ENCODE measurements at regions not wholly inside any gene's neighbourhood (a gene's known extent, or its start where the extent isn't known, plus 50 kb on each side); places are given as distances from the start of the nearest gene placed in this dataset.

DNA sequence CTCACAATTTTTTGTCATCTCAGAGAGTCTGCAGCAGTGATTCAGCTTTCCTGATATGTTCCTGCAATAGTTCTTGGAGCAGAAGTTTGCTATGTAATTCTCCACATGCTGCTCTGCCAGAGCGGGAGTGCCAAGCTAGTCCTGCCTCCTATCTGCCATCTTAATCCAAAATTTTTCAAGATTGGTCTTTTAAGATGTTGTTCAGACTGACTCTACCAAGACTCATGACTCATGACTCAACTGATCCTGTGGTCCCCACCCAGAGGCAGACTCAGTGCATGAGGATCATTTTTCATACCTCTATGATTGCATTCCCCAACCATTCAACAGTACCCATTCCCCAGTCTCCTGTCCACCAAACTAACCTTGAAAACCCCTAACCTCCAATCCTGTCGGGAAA is 470.8 kb downstream of the INHBA start:
- ATAC-seq (no peak), DNase-seq (no peak)
- H3K9me3 Mint-ChIP-seq (ENCODE audit: low read depth) = peaks cover 16% of the 10 kb centered on the region
- CTCF ChIA-PET = no interaction called here
- no peak overlapping the region for H3K27ac Mint-ChIP-seq
- no peaks in the 10 kb centered on the region for H3K27me3 Mint-ChIP-seq
- no peaks in the 10 kb centered on the region for H3K36me3 Mint-ChIP-seq
- H3K4me3 Mint-ChIP-seq = no peak overlapping the region
- H3K4me1 Mint-ChIP-seq = no peaks in the 10 kb centered on the region

GRCh38 chr7:41224063-41224763 is 478.7 kb downstream of the INHBA start:
- H3K4me1 Mint-ChIP-seq = no peaks in the 10 kb centered on the region
- CTCF ChIA-PET = no interaction called here
- no peaks in the 10 kb centered on the region for H3K27me3 Mint-ChIP-seq
- ATAC-seq (no peak), DNase-seq (no peak)
- H3K9me3 Mint-ChIP-seq (ENCODE audit: low read depth) = peaks cover 14% of the 10 kb centered on the region
- H3K4me3 Mint-ChIP-seq = no peak overlapping the region
- H3K27ac Mint-ChIP-seq = no peak overlapping the region
- H3K36me3 Mint-ChIP-seq = no peaks in the 10 kb centered on the region

DNA sequence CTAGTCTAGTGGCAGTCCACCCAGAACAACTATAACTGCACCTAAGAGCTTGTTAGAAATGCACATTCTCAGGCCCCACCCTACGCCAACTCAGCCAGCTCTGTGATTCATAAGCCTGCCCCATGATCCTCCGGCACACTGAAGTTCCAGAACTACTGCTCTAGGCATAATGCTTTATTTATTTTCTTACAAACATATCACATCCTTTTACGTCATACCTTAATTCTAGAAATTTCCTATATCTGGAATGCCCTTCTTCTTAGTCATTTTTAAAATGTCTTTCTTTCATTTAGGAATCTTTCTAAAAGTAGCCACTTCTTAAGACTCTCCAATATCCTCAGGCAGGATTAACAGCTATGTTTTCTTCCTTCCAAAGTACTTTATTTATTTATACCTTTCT is 480.1 kb downstream of the INHBA start:
- Mint-ChIP-seq H3K36me3 (no peaks in the 10 kb centered on the region), H3K27ac (no peak overlapping the region), H3K4me1 (no peaks in the 10 kb centered on the region), H3K27me3 (no peaks in the 10 kb centered on the region), H3K4me3 (no peak overlapping the region), H3K9me3 (ENCODE audit: low read depth) (peaks cover 8% of the 10 kb centered on the region)
- DNase-seq (no peak), ATAC-seq (no peak)
- CTCF ChIA-PET = no interaction called here

- H3K9me3 Mint-ChIP-seq (ENCODE audit: low read depth) = peaks cover 8% of the 10 kb centered on the region
- DNase-seq = no peak
- no peaks in the 10 kb centered on the region for H3K27me3 Mint-ChIP-seq
- ATAC-seq = no peak
- CTCF ChIA-PET = no interaction called here
- no peak overlapping the region for H3K27ac Mint-ChIP-seq
- no peaks in the 10 kb centered on the region for H3K36me3 Mint-ChIP-seq
- H3K4me1 Mint-ChIP-seq = no peaks in the 10 kb centered on the region
- H3K4me3 Mint-ChIP-seq = no peak overlapping the region
These were observed 482.6 kb downstream of the INHBA start for GRCh38 chr7:41220266-41220665.

DNA sequence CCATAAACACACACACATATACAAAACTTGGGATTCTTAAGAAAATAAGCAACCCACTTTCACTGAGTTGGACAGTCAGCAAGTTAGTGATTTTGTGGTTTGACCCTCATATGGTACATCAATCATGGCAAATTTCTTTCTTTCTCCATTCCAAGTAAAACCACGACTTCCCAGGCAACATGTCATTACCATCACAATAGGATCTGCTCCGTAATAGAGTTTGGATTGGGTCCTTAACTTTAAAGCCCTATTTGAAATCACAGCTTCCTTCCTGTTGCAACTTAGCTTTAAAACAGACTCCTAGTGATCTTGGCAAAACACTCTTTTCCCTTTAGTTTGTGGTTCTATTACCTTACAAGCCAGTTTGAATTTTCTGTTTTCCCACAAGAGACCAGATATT is 483.6 kb downstream of the INHBA start:
- ATAC-seq = no peak
- Mint-ChIP-seq H3K27me3 (no peaks in the 10 kb centered on the region), H3K9me3 (ENCODE audit: low read depth) (peaks cover 8% of the 10 kb centered on the region), H3K27ac (no peak overlapping the region), H3K36me3 (no peaks in the 10 kb centered on the region), H3K4me1 (no peaks in the 10 kb centered on the region), H3K4me3 (no peak overlapping the region)
- DNase-seq = no peak
- CTCF ChIA-PET = no interaction called here

- DNase-seq = no peak
- Mint-ChIP-seq H3K9me3 (ENCODE audit: low read depth) (peaks cover 6% of the 10 kb centered on the region), H3K4me3 (no peak overlapping the region), H3K4me1 (no peaks in the 10 kb centered on the region), H3K36me3 (no peaks in the 10 kb centered on the region), H3K27me3 (no peaks in the 10 kb centered on the region), H3K27ac (no peak overlapping the region)
- CTCF ChIA-PET = no interaction called here
- no peak for ATAC-seq
These were observed 485.6 kb downstream of the INHBA start for GRCh38 chr7:41217306-41217705.

DNA sequence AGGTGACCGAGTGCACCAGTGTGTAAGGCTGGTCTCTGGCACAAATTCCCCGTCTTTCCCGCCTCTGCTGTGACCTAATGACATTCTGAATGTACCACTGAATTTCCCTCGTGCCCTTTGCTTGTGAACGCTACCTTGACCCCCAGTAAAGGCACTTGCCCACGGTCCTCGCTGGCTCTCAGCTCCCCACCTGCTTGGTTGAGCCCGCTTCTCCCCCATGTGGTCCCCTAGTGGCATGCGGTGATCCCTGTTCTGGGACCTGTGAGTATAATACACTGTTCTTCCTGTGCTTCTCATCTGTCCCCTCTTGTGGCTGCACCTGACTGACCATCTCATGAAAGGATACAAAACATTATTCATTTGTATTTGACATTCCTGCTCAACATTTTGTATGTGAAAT is 495.7 kb downstream of the INHBA start:
- no peak for DNase-seq
- H3K9me3 Mint-ChIP-seq (ENCODE audit: low read depth) = peaks cover 4% of the 10 kb centered on the region
- no peak overlapping the region for H3K4me3 Mint-ChIP-seq
- CTCF ChIA-PET = no interaction called here
- no peak for ATAC-seq
- no peaks in the 10 kb centered on the region for H3K4me1 Mint-ChIP-seq
- H3K27ac Mint-ChIP-seq = no peak overlapping the region
- no peaks in the 10 kb centered on the region for H3K27me3 Mint-ChIP-seq
- H3K36me3 Mint-ChIP-seq = no peaks in the 10 kb centered on the region

DNA sequence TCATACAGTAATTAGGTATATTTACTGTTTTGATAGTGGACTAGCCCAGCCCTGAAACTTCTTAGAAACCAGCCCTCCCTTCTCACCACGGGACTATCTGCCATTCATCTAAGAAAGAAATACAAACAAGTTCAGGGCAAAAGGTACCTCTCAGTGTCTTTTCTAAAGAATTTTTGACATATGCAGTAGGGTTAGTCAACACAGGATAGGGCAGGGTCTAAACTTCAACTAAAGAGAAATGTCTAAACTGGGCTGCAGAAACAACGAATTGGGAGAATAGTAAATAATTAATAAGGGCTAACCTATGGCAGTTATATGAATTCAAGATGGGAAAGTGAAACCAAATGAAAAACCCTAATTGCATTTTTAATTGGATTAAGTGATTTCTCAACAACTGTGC is 496.6 kb downstream of the INHBA start:
- no peaks in the 10 kb centered on the region for H3K4me1 Mint-ChIP-seq

DNA sequence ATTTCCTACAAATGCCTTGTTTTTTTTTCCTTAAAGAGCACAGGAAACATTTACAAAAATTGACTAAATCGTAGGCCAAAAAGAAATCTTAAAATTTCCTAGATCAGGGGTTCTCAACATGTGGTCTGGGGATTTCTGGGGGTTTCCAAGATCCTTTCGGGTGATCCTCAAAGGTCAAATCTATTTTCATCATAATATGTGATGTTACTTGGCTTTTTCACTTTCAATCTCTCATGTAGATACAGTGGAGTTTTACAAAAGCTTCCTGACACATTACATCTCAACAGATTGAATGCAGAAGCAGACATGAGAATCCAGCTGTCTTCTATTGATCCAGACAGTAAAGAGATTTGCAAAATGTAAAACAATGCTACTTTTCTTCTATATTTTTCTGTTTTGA is 497.3 kb downstream of the INHBA start:
- Mint-ChIP-seq H3K9me3 (ENCODE audit: low read depth) (no peaks in the 10 kb centered on the region), H3K4me3 (no peak overlapping the region), H3K4me1 (no peaks in the 10 kb centered on the region), H3K27me3 (no peaks in the 10 kb centered on the region), H3K36me3 (no peaks in the 10 kb centered on the region), H3K27ac (no peak overlapping the region)
- no peak for ATAC-seq
- CTCF ChIA-PET = no interaction called here
- DNase-seq = no peak

More for the DNA sequence above, 496.6 kb downstream of the INHBA start:
- no peaks in the 10 kb centered on the region for H3K9me3 Mint-ChIP-seq (ENCODE audit: low read depth)
- CTCF ChIA-PET = no interaction called here
- H3K36me3 Mint-ChIP-seq = no peaks in the 10 kb centered on the region
- DNase-seq = no peak
- no peak overlapping the region for H3K27ac Mint-ChIP-seq
- no peaks in the 10 kb centered on the region for H3K27me3 Mint-ChIP-seq
- no peak for ATAC-seq
- no peak overlapping the region for H3K4me3 Mint-ChIP-seq

GRCh38 chr7:41203542-41203941 is 499.3 kb downstream of the INHBA start:
- Mint-ChIP-seq H3K27me3 (no peaks in the 10 kb centered on the region), H3K36me3 (no peaks in the 10 kb centered on the region), H3K9me3 (ENCODE audit: low read depth) (no peaks in the 10 kb centered on the region), H3K4me3 (no peak overlapping the region), H3K27ac (no peak overlapping the region), H3K4me1 (no peaks in the 10 kb centered on the region)
- DNase-seq (no peak), ATAC-seq (no peak)
- CTCF ChIA-PET = no interaction called here

- no peaks in the 10 kb centered on the region for H3K36me3 Mint-ChIP-seq
- no peak for DNase-seq
These were observed 501.9 kb downstream of the INHBA start for GRCh38 chr7:41201021-41201420.

GRCh38 chr7:41199136-41199535 is 503.8 kb downstream of the INHBA start:
- no peak overlapping the region for H3K4me3 Mint-ChIP-seq
- CTCF ChIA-PET = no interaction called here
- no peaks in the 10 kb centered on the region for H3K9me3 Mint-ChIP-seq (ENCODE audit: low read depth)
- ATAC-seq (no peak), DNase-seq (no peak)
- no peaks in the 10 kb centered on the region for H3K36me3 Mint-ChIP-seq
- H3K27ac Mint-ChIP-seq = no peak overlapping the region
- H3K27me3 Mint-ChIP-seq = no peaks in the 10 kb centered on the region
- no peaks in the 10 kb centered on the region for H3K4me1 Mint-ChIP-seq

More at GRCh38 chr7:41201021-41201420, 501.9 kb downstream of the INHBA start:
- CTCF ChIA-PET = no interaction called here
- H3K4me3 Mint-ChIP-seq = no peak overlapping the region
- no peak for ATAC-seq
- H3K4me1 Mint-ChIP-seq = no peaks in the 10 kb centered on the region
- no peaks in the 10 kb centered on the region for H3K27me3 Mint-ChIP-seq
- no peak overlapping the region for H3K27ac Mint-ChIP-seq
- no peaks in the 10 kb centered on the region for H3K9me3 Mint-ChIP-seq (ENCODE audit: low read depth)

DNA sequence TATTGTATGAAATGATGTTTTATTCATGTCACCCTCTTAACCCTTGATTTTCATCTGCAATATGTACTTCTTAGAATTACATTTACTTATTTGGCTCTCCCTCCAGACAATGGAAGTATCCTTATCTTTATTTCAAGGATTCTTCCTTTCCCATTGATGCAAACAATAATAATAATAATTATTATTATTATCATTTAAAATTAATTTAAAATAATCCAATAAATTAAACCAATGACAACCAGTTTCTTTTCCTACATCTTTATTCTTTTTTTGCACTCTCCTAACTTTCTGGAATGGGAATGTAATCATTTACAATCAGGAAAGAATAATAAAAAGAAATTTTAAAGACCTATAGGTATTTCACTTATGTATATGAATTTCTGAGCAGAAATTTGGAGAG is 504.4 kb downstream of the INHBA start:
- Mint-ChIP-seq H3K4me3 (no peak overlapping the region), H3K9me3 (ENCODE audit: low read depth) (no peaks in the 10 kb centered on the region), H3K27ac (no peak overlapping the region), H3K27me3 (no peaks in the 10 kb centered on the region), H3K36me3 (no peaks in the 10 kb centered on the region), H3K4me1 (no peaks in the 10 kb centered on the region)
- CTCF ChIA-PET = no interaction called here
- DNase-seq (no peak), ATAC-seq (no peak)

DNA sequence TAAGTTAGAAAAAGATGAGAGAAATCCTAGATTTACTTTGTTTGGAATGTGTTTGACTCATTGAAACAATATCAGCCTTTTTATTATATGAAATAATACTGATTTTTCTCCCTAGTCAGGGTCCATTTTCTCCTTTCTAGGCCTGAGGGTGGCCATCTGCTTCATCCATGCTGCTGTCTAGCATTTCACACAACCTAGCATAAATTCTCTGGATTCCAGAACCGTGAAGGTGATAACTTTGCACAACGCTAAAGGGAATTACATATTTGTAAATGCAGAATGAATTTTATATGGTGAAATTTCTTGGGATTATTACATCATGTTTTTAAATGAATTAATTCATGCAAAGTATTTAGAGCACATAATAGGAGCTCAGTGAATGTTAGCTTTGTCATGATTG is 505.1 kb downstream of the INHBA start:
- ATAC-seq = no peak

GRCh38 chr7:41193738-41194282 is 509.1 kb downstream of the INHBA start:
- no peak for DNase-seq
- H3K4me1 Mint-ChIP-seq = no peaks in the 10 kb centered on the region
- no peak for ATAC-seq
- H3K36me3 Mint-ChIP-seq = no peaks in the 10 kb centered on the region
- no peaks in the 10 kb centered on the region for H3K9me3 Mint-ChIP-seq (ENCODE audit: low read depth)
- H3K27ac Mint-ChIP-seq = no peak overlapping the region
- CTCF ChIA-PET = no interaction called here
- no peak overlapping the region for H3K4me3 Mint-ChIP-seq
- H3K27me3 Mint-ChIP-seq = no peaks in the 10 kb centered on the region

More for the DNA sequence above, 505.1 kb downstream of the INHBA start:
- Mint-ChIP-seq H3K4me1 (no peaks in the 10 kb centered on the region), H3K27ac (no peak overlapping the region), H3K4me3 (no peak overlapping the region), H3K9me3 (ENCODE audit: low read depth) (no peaks in the 10 kb centered on the region), H3K27me3 (no peaks in the 10 kb centered on the region), H3K36me3 (no peaks in the 10 kb centered on the region)
- no peak for DNase-seq
- CTCF ChIA-PET = no interaction called here

Data from activated CD8-positive, alpha-beta memory T cell treated with anti-CD3 and anti-CD28 coated beads, Interleukin-2, amount 10 ng/mL, durations not matched to agents 7 days and 5 days (primary cell).